NOMO-1 (cell line): ENCODE measurements at regions not wholly inside any gene's neighbourhood (a gene's known extent, or its start where the extent isn't known, plus 50 kb on each side); places are given as distances from the start of the nearest gene placed in this dataset.
"Not testable (repeated sequence)": the region's sequence is repeated elsewhere in the genome, so short reads cannot be mapped to it uniquely, and the experiment has no call there.

ENCODE experiments used
- DNase-seq, 2 experiments: peaks; one replicate each; lab custom pipeline; 2025; ENCODE audit not compliant: unreplicated experiment in 2 of 2; lab: John Stamatoyannopoulos, UW

DNA sequence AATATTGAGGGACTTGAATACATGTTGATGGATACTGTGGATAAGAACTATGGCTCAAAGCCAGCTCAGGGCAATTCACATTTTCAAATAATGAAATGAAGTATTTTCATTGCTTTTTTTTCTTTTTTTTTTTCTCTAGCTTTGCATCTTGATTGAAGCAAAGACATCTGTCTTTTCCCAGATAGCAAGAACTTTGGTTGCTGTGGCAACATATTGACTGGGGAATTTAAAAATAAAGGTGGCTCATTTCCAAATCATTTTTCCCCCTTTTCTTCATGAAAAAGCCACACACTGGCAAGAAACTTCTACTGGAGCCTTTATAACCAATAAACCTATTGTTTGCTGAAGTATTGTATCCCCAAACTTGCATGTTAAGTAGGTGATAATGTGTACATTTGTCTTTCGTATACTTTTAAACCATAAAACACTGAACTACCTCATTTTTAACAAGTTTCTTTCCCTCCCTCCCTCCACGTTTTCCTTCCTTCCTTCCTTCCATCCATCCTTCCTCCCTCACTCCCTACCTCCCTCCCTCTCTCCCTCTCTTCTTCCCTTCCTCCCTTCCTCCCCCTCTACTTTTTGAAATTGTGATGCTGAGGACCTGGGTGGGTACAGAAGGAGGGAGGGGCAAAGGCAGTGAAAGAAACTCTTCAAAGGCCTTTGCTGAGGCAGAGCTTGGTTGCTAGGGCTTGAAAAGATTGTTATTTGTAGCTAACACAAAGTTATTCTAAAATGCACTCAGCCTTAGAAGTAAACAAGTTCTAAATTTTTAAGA lies 343.5 kb upstream of the SPRY2 start:
- no peak for DNase-seq

DNA sequence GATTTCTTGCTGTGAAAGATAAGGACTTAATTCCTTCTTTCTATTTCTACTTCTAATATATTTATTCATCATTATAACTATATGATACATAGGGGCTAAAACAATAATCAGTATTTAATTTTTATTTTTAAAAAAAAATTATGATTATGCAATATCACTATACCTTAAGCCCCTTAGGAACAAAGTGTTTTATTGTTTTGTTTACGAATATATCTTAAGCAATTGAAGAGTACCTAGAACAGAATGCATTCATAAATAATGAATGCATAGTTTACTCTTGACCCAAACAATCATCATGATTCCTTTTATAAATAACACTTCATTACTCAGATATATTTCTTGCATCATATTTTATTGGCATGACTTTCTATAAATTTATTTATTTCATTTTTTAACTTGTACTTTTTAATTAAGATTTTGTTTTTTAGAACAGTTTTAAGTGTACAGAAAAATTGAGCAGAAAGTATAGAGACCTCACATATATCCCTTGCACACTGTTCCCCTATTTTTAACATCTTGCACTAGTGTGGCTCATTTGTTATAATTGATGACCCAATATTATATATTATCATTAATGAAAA lies 339.9 kb upstream of the SPRY2 start:
- DNase-seq, result no peak

DNA sequence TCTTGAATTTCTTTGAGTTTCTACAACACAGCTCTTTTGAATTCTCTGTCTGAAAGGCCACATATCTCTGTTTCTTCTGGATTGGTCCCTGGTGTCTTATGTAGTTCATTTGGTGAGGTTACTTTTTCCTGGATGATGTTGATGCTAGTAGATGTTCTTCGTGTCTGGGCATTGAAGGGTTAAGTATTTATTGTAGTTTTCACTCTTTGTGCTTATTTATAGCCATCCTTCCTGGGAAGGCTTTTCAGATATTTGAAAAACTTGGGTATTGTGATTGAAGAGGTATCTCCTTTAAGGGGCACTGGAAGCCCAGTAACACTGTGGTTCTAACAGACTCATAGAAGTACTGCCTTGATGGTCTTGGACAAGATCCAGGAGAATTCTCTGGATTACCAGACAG lies 338.5 kb upstream of the SPRY2 start:
- no peak for DNase-seq

DNA sequence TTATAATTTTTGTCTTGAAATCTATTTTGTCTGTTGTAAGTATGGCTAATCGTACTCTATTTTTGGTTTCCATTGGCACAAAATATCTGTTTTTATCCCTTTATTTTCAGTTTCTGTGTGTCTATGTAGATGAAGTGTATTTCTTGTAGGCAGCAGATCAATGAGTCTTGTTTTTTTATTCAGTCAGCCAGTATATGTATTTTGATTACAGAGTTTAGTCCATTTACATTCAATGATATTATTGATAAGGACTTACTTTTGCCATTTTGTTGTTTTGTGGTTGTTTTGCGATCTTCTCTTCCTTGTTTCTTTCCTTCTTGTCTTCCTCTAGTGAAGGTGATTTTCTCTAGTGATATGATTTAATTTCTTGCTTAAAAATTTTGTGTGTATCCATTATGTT lies 336.3 kb upstream of the SPRY2 start:
- DNase-seq, result no peak

DNA sequence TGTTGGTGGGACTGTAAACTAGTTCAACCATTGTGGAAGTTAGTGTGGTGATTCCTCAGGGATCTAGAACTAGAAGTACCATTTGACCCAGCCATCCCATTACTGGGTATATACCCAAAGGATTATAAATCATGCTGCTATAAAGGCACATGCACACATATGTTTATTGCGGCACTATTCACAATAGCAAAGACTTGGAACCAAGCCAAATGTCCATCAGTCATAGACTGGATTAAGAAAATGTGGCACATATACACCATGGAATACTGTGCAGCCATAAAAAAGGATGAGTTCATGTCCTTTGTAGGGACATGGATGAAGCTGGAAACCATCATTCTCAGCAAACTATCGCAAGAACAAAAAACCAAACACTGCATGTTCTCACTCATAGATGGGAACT lies 334.5 kb upstream of the SPRY2 start:
- not testable (repeated sequence) for DNase-seq

DNA sequence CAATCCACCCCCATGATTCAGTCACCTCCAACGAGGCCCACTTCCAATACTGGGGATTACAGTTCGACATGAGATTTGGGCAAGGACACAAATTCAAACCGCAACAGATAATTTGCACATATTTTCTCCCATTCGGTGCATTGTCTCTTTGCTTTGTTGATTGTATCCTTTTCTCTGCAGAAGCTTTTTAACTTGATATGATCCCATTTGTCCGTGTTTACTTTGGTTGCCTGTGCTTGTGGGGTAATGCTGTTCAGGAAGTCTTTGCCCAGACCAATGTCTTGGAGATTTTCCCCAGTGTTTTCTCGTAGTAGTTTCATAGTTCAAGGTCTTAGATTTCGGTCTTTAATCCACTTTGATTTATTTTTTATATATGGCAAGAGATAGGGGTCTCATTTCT lies 330.8 kb upstream of the SPRY2 start:
- DNase-seq, result no peak

DNA sequence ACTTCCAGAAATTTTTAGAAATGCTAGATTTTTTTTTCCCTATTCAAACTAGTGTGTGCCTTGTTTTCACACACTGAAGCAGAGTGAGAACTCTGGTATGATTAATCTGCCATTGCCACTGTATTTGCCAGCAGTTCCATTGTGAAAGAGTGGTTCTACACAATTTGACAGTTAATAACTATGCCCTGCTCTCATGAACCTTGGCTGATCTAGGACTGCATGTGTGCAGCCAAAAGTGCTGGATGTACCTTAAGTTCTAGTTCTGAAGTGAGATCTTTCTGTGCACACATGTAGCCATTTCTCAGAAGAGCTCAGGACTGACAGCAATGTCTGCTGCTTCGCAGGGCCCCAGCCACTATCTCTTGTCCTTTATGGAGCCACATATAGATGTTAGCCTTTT lies 328.2 kb upstream of the SPRY2 start:
- DNase-seq, result no peak

DNA sequence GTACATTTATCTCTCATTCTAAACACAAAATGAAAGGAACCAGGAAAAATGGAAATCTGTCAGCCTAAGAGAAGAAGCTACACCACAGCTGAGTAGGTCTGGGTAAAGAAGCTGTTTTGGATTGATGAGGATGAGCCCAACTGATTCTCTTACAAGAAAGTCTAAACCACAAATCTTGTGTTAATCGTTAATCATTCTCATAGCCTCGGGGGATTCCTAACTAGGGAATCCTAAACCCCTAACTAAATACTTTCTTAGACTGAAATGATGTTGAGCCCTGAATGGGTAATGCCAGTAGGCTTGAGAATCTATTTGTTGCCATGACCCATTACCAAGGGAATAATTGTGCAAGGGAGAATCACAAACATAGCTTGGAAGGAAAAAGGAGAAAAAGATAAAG lies 327.5 kb upstream of the SPRY2 start:
- no peak for DNase-seq

DNA sequence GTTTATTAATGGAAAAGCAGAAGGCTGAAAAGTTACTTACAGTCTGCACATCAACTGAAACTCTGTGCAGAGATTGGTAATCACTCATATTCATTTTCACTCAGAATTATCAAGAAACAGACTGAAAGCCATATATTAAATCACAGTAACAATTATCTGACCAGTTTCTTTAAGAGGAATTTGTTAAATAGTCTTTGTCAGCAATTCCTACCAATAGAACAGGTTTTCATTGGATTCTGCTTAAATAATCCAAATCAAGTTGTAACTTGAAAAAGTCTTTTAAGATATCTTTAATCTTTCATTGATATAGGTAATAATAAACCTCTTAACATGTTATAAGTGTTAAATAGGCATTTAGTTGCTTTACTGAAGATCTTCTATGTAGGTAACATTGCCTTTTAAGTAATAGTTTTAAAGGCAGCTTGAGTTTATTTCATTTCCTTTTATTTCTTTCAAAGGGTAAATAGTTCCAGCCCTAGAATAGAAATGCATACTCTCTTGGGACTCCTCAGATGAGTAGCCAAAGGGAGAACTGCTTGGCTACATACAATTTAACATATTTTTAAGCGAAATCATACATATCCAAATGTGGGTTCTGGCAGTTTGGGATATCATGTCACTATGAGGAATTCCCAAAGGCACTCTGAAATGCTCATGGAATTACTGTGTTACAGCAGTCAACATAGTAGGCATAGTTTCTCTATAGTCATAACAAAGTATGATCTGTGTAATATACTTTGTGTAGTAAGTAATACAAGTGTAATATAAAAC lies 326.0 kb upstream of the SPRY2 start:
- DNase-seq, result no peak

DNA sequence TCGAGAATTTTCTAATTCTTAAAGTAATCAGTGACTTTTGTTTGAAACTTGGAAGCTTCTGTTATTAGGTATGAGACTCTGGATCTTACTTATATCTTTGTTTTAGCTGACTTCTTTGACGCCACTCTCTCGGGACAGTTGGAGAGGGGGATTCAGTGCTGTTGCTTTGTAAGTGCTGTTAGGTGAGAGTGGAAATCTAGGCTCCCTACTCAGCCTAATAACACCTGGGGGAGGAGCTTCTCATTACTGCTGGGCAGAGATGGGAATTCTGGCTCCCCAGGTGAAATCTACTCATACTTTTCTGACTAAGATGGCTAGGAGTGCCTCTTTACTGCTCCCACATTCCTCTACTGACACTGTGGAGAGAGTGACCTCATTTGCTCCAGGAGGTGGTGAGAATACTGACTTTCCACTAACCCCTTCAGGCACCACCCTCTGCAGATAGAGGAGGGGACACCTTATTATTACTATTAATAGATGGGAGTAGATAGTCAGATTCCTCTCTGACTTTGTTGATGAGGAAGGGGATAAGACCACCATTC lies 324.9 kb upstream of the SPRY2 start:
- no peak for DNase-seq

DNA sequence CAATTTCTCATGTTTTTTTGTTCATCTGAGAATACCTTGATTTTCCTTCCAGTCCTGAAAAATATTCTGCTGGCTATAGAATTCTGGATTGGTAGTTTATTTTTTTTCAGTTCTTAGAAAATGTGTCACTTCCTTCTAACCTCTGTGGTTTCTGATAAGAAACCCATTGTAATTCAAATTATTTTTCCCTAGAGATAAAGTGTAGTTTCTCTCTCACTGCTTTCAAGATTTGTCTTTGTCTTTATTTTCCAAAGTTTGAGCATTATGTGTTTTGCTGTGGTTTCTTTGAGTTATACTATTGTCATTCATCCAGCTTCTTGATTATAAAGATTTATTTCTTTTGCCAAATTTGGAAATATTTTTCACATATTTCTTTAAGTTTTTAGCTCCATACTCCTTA lies 324.0 kb upstream of the SPRY2 start:
- no peak for DNase-seq

DNA sequence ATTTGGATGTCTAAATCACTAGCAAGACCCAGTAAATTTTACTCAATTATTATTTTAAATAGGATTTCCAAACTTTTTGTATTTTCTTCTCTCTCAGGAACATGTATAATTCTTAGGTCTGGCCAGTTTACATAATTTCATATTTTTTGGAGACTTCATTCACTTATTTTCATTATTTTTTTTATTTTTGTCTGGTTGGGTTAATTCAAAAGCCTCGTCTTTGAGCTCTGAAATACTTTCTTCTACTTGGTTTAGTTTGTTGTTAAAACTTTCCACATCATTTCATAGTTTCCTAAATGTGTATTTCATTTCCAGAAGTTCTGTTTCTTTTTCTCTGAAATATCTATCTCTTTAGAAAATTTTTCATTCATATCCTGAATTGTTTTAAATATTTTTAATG lies 322.9 kb upstream of the SPRY2 start:
- no peak for DNase-seq

DNA sequence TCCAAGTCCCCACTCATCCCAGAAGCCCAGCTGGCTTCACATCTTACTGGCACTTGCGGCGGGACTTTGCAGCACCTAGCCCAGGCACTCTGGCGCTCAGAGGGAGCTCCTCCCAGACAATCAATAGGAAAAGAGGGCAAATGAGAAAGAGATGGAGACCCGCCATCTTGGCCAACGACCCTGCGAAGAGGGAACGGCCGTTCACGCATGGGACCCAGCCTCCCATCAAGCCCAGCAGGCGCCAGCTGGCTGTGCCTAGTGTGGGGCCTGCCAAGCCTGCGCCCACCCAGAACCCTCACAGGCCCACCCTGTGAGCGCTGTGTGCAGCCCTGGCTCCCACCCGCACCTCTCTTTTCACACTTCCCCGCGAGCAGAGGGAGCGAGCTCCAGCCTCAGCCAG lies 317.8 kb upstream of the SPRY2 start:
- no peak for DNase-seq

DNA sequence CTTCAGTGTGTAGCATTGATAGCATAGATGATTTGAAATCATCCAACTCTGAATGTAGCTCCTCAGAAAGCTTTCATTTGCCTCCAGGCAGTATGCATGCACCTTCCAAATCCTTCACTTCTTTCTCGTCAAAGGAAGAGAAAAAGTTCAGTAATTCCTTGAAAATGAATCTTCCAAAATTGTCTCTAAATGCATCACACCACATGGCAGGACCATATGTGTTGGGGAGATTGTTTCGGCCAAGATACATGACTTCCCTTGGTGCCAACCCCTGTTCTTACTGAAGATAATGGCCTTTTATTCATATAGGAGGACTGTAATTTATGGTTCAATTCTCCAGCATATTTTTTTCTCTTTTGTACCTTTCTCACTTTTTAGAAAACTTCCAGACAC lies 315.6 kb upstream of the SPRY2 start:
- DNase-seq, result no peak

DNA sequence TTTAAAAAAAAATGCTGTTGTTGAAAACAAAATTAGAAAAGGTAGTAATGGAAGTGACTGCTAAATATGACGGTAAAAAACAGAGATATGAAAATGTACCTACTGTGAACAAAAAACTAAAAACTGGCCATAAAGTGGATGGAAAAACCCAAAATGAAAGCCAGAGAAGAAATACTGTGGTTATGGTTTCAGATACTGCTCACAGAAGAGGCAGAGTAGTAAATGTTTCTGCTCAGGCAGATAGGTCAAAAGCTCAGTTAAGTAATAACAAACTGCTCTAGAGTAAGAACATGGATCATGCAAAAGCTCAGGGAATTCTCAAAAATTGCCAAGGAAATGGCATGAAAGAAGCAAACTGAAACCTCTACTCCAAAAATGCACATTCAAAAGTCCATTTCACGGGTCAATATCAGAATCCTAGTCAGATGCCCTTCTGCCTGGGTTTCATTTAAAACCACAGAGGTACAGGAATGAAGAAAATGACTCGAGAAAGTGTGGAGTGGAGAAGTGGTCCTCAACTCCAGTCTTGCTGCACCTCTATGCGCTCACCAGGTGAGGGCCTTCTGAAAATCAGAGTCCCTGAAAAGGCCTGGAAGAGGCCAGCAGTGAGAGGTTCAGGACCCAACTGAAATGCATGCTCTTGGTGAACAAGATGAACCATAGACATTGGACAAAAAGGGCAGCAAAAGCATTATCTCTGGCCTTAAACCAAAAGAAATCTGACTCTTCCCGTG lies 315.0 kb upstream of the SPRY2 start:
- no peak for DNase-seq

DNA sequence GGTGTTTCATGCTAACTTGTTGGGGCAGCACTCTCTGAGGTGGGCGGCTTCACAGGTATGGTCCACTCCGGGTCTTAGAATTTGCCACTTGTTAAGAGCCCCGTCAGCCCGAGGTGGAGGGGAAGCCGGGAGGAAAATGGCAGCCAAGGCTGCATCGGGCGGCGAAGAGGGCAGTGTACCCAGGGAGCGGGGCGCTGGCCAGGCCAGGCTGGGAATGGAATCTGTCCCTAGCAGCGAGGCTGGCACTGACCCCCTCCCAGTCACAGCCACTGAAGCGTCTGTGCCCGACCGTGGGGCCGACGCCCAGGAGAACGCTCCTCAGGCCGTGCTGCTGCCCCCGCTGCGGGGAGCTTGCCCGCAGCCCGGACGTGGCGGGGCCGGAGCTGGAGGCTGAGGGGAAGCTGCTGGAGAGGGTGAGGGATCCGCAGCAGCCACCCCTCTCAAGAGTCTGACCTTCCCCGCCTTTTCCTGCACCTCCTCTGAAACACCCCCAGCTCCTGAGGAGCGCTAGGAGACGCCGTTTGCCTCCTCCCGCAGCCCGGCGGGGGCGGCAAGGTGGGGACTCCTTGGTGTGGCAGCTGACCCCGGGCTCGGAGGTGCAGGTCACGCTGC lies 313.8 kb upstream of the SPRY2 start:
- DNase-seq, result no peak

DNA sequence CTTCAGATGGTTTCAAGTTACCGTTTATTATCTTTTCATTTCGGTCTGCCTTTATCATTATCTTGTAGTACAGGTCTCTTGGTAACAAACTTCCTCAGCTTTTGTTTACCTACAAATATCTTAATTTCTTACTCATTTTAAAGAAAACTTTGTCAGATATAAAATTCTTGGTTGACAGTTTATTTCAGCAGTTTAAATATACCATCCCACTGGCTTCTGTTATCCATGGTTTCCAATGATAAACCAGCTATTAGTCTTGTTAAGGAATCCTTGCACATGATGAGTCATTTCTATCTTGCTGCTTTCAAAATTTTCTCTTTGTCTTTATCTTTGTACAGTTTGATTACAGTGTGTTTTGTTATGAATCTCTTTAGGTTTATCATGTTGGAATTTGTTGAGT lies 308.3 kb upstream of the SPRY2 start:
- no peak for DNase-seq

DNA sequence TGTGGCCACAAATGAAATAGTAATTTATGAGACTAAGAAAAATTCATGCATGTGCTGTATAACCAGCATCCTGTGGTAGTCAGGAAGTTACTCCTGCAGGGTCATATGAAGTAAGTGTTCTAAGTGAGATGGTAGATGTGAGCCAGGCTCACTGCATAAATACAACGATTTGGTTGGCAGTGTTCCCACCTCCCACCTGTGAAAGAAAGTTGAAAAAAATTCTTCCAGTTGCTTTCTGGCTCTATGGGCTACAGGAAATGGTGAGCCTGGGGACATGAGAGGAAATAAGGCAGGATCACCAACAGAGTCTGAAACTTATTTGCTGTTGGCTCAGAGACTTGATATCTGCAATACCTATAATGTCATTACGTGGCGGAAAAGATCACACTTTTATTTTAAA lies 301.7 kb upstream of the SPRY2 start:
- no peak for DNase-seq

DNA sequence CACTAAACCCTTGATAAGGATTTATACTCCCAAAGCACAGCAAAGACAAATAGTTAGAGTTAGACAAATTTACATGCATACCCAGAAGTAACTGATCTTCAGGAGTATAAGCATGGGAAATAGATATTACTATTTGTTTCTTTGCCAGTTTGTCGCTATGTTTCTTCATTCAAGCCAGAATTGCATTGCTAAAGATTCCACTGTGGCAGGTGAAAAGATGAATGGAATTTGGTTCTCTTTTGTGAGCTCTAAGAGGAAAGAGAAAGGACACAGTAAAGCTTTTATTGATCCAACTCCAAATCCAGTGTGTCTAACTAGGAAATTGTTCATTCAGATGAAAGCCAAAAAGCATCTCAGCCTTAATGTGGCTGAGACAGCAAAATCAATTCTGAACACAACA lies 292.3 kb upstream of the SPRY2 start:
- DNase-seq, result no peak

DNA sequence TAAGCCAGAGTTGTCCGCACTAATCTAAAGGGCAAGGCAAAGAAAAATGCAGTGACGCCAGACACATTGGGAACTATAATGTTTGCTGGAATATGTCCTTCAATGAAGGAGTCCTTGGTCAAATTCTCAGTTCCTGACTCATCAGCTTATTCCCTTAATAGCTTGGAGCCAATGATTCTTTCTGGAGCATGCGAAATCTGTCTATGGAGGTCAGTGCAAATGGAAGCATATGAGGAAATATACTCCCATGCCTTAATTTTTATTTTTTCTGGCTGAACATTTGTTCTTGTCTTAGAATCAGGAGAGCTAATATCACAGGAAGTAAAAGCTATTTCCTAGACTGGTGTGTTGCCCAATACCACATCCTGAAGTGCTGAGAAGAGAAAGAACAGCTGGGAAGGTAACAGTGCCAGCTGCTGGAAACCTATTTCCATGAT lies 289.8 kb upstream of the SPRY2 start:
- DNase-seq, result no peak

DNA sequence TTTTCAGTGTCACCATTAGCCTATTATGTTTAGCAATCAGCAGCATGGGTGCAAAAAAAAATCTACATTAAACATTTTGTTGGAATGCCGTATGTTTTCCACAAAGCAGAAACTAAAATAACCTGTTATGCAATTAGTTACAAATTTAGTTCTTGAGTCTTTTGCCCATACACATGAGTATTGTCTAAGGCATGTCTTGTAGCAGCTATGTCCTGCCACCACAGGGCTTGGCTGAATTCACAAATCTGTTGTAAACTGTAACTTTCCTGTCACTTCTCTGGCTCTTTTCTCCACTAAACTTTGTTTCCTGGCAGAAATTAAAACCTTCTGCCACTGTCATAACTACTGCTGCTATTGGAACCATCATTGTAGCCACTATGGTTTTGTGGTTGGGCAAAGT lies 277.9 kb upstream of the SPRY2 start:
- no peak for DNase-seq
